ENCODE measurements at regions not wholly inside any gene's neighbourhood (a gene's known extent, or its start where the extent isn't known, plus 50 kb on each side); places are given as distances from the start of the nearest gene placed in this dataset.

DNA sequence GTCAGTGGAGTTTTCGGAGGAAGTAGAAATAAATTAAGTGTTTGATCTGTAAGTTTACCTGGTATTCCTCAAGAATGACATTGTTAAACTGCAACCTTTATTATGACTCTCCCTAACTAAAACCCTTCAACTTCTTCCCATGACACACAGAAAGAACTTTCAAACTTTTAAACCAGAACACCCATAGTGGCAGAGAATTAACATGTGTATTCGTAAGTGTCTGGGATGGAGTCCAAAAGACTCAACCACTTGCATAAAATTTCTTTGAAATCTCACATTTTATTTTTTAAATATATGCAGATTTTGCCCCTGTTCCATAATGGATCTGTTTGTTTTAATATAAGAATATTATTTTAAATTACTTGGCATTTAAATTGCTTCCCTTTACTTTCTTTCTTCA is 54.6 kb upstream of the PLXNA4 start:
- DNase-seq: no peak
- TF ChIP-seq MEF2A (IDR thresholded peaks at IDR 0.05; ENCODE audit: borderline replicate concordance, low read depth): no peak
- TF ChIP-seq EZH2phosphoT487 (IDR thresholded peaks at IDR 0.05; ENCODE audit: borderline replicate concordance, low read depth): no peak
- no peak for TF ChIP-seq FOSL2 (IDR thresholded peaks at IDR 0.05; ENCODE audit: borderline replicate concordance, low read depth)
- TF ChIP-seq, protein P1, sequence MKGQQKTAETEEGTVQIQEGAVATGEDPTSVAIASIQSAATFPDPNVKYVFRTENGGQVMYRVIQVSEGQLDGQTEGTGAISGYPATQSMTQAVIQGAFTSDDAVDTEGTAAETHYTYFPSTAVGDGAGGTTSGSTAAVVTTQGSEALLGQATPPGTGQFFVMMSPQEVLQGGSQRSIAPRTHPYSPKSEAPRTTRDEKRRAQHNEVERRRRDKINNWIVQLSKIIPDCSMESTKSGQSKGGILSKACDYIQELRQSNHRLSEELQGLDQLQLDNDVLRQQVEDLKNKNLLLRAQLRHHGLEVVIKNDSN (IDR thresholded peaks at IDR 0.05; ENCODE audit: borderline replicate concordance, low read depth): no peak
- TF ChIP-seq MXI1 (IDR thresholded peaks at IDR 0.05; ENCODE audit: low read depth, low read length): no peak
- no peak for TF ChIP-seq TEAD4 (IDR thresholded peaks at IDR 0.05; ENCODE audit: borderline replicate concordance, insufficient read depth)
- TF ChIP-seq, protein P2, sequence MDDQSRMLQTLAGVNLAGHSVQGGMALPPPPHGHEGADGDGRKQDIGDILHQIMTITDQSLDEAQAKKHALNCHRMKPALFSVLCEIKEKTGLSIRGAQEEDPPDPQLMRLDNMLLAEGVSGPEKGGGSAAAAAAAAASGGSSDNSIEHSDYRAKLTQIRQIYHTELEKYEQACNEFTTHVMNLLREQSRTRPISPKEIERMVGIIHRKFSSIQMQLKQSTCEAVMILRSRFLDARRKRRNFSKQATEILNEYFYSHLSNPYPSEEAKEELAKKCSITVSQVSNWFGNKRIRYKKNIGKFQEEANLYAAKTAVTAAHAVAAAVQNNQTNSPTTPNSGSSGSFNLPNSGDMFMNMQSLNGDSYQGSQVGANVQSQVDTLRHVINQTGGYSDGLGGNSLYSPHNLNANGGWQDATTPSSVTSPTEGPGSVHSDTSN (IDR thresholded peaks at IDR 0.05): no peak
- no peak for TF ChIP-seq EP300 (IDR thresholded peaks at IDR 0.05; ENCODE audit: borderline replicate concordance in 1 of 2, low read depth in 1 of 2, low read length in 1 of 2)
- no peak for TF ChIP-seq GABPA (IDR thresholded peaks at IDR 0.05; ENCODE audit: low read depth)
- no peak for TF ChIP-seq ELF1 (IDR thresholded peaks at IDR 0.05)
- TF ChIP-seq, protein P3, sequence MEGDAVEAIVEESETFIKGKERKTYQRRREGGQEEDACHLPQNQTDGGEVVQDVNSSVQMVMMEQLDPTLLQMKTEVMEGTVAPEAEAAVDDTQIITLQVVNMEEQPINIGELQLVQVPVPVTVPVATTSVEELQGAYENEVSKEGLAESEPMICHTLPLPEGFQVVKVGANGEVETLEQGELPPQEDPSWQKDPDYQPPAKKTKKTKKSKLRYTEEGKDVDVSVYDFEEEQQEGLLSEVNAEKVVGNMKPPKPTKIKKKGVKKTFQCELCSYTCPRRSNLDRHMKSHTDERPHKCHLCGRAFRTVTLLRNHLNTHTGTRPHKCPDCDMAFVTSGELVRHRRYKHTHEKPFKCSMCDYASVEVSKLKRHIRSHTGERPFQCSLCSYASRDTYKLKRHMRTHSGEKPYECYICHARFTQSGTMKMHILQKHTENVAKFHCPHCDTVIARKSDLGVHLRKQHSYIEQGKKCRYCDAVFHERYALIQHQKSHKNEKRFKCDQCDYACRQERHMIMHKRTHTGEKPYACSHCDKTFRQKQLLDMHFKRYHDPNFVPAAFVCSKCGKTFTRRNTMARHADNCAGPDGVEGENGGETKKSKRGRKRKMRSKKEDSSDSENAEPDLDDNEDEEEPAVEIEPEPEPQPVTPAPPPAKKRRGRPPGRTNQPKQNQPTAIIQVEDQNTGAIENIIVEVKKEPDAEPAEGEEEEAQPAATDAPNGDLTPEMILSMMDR (IDR thresholded peaks at IDR 0.05): no peak
- no peak for TF ChIP-seq RXRA (IDR thresholded peaks at IDR 0.05; ENCODE audit: borderline replicate concordance, low read depth)
- H3K36me3 ChIP-seq (replicated peaks in 1 of 2; ENCODE audit: control insufficient read depth in 1 of 2, insufficient read depth in 2 of 2, low read length in 1 of 2): no peaks in the 10 kb centered on the region
- H3K27ac ChIP-seq (ENCODE audit: low read depth in 2 of 2, low read length in 1 of 2): no peak overlapping the region
- H3K9me2 ChIP-seq: no peaks in the 10 kb centered on the region
- WGBS (ENCODE audit: low lambda C conversion rate): 46% methylated on average over 2 of the region's 2 CpGs
- ChIA-PET POLR2A (no interaction called here), CTCF (interaction anchor here (0.8 to 2.0 kb wide), 2 partner anchors 8 to 123 kb away, joined by 3 to 7 read pairs; no protein-coding TSS in a partner anchor)
- H2AFZ ChIP-seq (ENCODE audit: low read depth): no peak overlapping the region
- no peaks in the 10 kb centered on the region for H4K20me1 ChIP-seq (ENCODE audit: insufficient read depth)
- H3K4me1 ChIP-seq (ENCODE audit: control insufficient read depth in 1 of 2, insufficient read depth in 2 of 2, low read depth in 1 of 2, low read length in 1 of 2): no peaks in the 10 kb centered on the region
- H3K4me2 ChIP-seq: no peak overlapping the region
- H3K27me3 ChIP-seq (ENCODE audit: insufficient read depth): peaks cover 6% of the 10 kb centered on the region; the same call in 1 of the 2 replicates
- H3K79me2 ChIP-seq (ENCODE audit: insufficient read depth): no peaks in the 10 kb centered on the region
- no peaks in the 10 kb centered on the region for H3F3A ChIP-seq (replicated peaks; ENCODE audit: insufficient read depth)
- no peak overlapping the region for H3K4me3 ChIP-seq (ENCODE audit: low read depth in 2 of 2, low read length in 1 of 2)
- no peak overlapping the region for H3K9ac ChIP-seq
- no peaks in the 10 kb centered on the region for H3K9me3 ChIP-seq
